ENCODE measurements at regions not wholly inside any gene's neighbourhood (a gene's known extent, or its start where the extent isn't known, plus 50 kb on each side); places are given as distances from the start of the nearest gene placed in this dataset.

DNA sequence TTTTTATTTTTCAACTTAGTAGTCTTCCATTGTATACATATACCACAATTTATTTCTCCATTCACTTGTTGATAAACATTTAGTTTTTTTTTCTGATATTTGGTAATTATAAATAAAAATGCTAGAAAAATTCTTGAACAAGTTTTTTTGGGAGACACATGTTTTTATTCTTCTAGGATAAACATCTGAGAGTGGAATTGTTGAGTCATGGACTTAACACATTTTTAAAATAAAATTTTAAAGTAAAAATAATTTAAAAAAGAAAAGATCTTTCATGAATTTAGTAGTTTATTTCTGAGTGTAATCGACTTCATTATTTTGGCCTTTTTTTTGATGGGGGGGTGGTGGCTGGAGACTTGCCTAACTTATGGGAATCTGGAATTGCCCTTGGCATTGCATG is 391.1 kb downstream of the KCNJ2 start:
- TF ChIP-seq CTCF (conservative IDR thresholded peaks at IDR 0.05) (no peak), EZH2 (IDR thresholded peaks at IDR 0.05; ENCODE audit: low read depth) (no peak)

Data from PC-9 (cell line).